ENCODE measurements at regions not wholly inside any gene's neighbourhood (a gene's known extent, or its start where the extent isn't known, plus 50 kb on each side); places are given as distances from the start of the nearest gene placed in this dataset.

- TF ChIP-seq, protein P1, sequence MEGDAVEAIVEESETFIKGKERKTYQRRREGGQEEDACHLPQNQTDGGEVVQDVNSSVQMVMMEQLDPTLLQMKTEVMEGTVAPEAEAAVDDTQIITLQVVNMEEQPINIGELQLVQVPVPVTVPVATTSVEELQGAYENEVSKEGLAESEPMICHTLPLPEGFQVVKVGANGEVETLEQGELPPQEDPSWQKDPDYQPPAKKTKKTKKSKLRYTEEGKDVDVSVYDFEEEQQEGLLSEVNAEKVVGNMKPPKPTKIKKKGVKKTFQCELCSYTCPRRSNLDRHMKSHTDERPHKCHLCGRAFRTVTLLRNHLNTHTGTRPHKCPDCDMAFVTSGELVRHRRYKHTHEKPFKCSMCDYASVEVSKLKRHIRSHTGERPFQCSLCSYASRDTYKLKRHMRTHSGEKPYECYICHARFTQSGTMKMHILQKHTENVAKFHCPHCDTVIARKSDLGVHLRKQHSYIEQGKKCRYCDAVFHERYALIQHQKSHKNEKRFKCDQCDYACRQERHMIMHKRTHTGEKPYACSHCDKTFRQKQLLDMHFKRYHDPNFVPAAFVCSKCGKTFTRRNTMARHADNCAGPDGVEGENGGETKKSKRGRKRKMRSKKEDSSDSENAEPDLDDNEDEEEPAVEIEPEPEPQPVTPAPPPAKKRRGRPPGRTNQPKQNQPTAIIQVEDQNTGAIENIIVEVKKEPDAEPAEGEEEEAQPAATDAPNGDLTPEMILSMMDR (conservative IDR thresholded peaks at IDR 0.05; ENCODE audit: low read depth in 2 of 2) = no peak
- TF ChIP-seq CREB1 (CRISPR knock-in tag; IDR thresholded peaks at IDR 0.05; ENCODE audit: low read depth) (no peak), POLR2AphosphoS5 (IDR thresholded peaks at IDR 0.05; ENCODE audit: low read depth) (no peak), NANOG (IDR thresholded peaks at IDR 0.05; ENCODE audit: borderline replicate concordance) (no peak)
Observed at GRCh38 chr20:11101243-11101642, 427.4 kb upstream of the JAG1 start (continued).

DNA sequence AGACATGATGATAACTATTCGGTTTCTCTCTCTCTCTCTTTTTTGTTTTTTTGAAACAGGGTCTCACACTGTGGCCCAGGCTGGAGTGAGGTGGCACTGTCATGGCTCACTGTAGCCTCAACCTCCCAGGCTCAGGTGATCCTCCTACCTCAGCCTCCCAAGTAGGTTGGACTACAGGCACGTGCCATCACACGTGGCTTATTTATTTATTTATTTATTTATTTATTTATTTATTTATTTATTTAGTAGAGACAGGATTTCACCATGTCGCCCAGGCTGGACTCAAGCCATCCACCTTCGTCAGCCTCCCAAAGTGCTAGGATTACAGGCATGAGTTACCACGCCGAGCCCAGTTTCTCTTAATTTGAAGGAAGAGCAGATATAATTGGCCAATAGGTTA lies 427.9 kb upstream of the JAG1 start:
- Histone ChIP-seq H3K36me3 (ENCODE audit: insufficient read depth) (no peaks in the 10 kb centered on the region), H3K4me3 (no peak overlapping the region), H3K4me1 (ENCODE audit: insufficient read depth) (no peaks in the 10 kb centered on the region), H3K79me2 (replicated peaks; ENCODE audit: insufficient read depth) (no peaks in the 10 kb centered on the region), H4K20me1 (replicated peaks; ENCODE audit: insufficient read depth) (no peaks in the 10 kb centered on the region), H3K27ac (ENCODE audit: low read depth) (no peak overlapping the region), H3K27me3 (ENCODE audit: insufficient read depth) (no peaks in the 10 kb centered on the region), H3K9me2 (ENCODE audit: insufficient read depth) (no peaks in the 10 kb centered on the region), H3F3A (replicated peaks; ENCODE audit: low read depth) (no peaks in the 10 kb centered on the region), H3K4me2 (no peak overlapping the region), H2AFZ (no peak overlapping the region)
- H3K9me3 Mint-ChIP-seq = no peaks in the 10 kb centered on the region; the same call in 2 of the 3 replicates
- TF ChIP-seq CREB1 (CRISPR knock-in tag; IDR thresholded peaks at IDR 0.05; ENCODE audit: low read depth) = no peak
- TF ChIP-seq, protein P2, sequence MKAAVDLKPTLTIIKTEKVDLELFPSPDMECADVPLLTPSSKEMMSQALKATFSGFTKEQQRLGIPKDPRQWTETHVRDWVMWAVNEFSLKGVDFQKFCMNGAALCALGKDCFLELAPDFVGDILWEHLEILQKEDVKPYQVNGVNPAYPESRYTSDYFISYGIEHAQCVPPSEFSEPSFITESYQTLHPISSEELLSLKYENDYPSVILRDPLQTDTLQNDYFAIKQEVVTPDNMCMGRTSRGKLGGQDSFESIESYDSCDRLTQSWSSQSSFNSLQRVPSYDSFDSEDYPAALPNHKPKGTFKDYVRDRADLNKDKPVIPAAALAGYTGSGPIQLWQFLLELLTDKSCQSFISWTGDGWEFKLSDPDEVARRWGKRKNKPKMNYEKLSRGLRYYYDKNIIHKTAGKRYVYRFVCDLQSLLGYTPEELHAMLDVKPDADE (IDR thresholded peaks at IDR 0.05) = no peak
- no peak for TF ChIP-seq ZNF114 (CRISPR knock-in tag; IDR thresholded peaks at IDR 0.05)
- ATAC-seq = no peak
- H3K4me1 Mint-ChIP-seq = no peaks in the 10 kb centered on the region; the same call in 2 of the 3 replicates
- no peak overlapping the region for H3K4me3 Mint-ChIP-seq
- H3K27me3 Mint-ChIP-seq (ENCODE audit: insufficient read depth, low read depth, poor library complexity) = peaks cover 1% of the 10 kb centered on the region
- H3K36me3 Mint-ChIP-seq (ENCODE audit: low read depth) = no peaks in the 10 kb centered on the region
- DNase-seq (ENCODE audit: low spot score) = no peak
- H3K27ac Mint-ChIP-seq = no peak overlapping the region

- Histone ChIP-seq H3K79me2 (replicated peaks; ENCODE audit: insufficient read depth) (no peaks in the 10 kb centered on the region), H3K9me2 (ENCODE audit: insufficient read depth) (no peaks in the 10 kb centered on the region), H3K4me3 (no peak overlapping the region), H3K4me2 (no peak overlapping the region), H3K4me1 (ENCODE audit: insufficient read depth) (no peaks in the 10 kb centered on the region), H4K20me1 (replicated peaks; ENCODE audit: insufficient read depth) (no peaks in the 10 kb centered on the region), H3F3A (replicated peaks; ENCODE audit: low read depth) (no peaks in the 10 kb centered on the region), H3K27ac (ENCODE audit: low read depth) (no peak overlapping the region), H3K27me3 (ENCODE audit: insufficient read depth) (no peaks in the 10 kb centered on the region), H3K36me3 (ENCODE audit: insufficient read depth) (no peaks in the 10 kb centered on the region), H2AFZ (no peak overlapping the region)
- Mint-ChIP-seq H3K27me3 (ENCODE audit: insufficient read depth, low read depth, poor library complexity) (peaks cover 1% of the 10 kb centered on the region), H3K36me3 (ENCODE audit: low read depth) (no peaks in the 10 kb centered on the region), H3K4me3 (no peak overlapping the region), H3K27ac (no peak overlapping the region), H3K4me1 (peaks cover 7% of the 10 kb centered on the region), H3K9me3 (no peaks in the 10 kb centered on the region; the same call in 2 of the 3 replicates)
- DNase-seq (ENCODE audit: low spot score) = no peak
- TF ChIP-seq EZH2phosphoT487 (IDR thresholded peaks at IDR 0.05; ENCODE audit: unreplicated experiment) (no peak), STAT1 (IDR thresholded peaks at IDR 0.05; ENCODE audit: unreplicated experiment) (no peak)
- TF ChIP-seq, protein P2 (IDR thresholded peaks at IDR 0.05) = no peak
- TF ChIP-seq, protein P1 (conservative IDR thresholded peaks at IDR 0.05; ENCODE audit: low read depth in 2 of 2) = no peak
- ATAC-seq = no peak
Observed at GRCh38 chr20:11103866-11104265, 430.1 kb upstream of the JAG1 start.

All from GM23338 (cell line).